GM18505 (cell line): ENCODE measurements at regions not wholly inside any gene's neighbourhood (a gene's known extent, or its start where the extent isn't known, plus 50 kb on each side); places are given as distances from the start of the nearest gene placed in this dataset.

Source experiments
- ATAC-seq: cut with Tn5 transposase; IDR thresholded peaks from one replicate; pipeline ENCODE4 v1.9.1; 2021; ENCODE audit not compliant: unreplicated experiment
- POLR2A ChIP-seq: IDR thresholded peaks from 4 replicates; pipeline ENCODE4 v1.6.1; 2011; ENCODE audit warnings: borderline replicate concordance; ENCODE audit not compliant: insufficient read depth, insufficient read length; ENCODE audit errors: extremely low read depth

DNA sequence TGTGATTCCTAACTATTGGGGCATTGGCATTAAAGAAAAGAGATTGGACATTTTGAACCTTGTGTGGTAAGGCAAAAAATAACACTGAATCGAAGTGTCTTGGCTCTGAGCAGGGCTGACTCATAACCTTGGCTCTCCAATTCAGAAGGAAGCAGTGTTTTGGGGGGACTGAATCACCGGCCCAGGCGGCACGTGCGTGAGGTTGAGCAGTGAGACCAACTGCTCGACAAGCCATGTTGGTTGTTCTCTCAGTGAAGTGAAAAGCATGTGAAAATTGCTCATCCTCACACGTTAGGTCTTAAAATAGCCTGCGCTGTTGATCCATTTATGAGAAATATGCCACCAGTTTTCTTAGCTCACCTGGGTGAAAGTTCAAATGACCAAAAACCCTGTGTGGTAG lies 137.8 kb upstream of the SPACA1 start:
- no peak for TF ChIP-seq POLR2A
- ATAC-seq = no peak

DNA sequence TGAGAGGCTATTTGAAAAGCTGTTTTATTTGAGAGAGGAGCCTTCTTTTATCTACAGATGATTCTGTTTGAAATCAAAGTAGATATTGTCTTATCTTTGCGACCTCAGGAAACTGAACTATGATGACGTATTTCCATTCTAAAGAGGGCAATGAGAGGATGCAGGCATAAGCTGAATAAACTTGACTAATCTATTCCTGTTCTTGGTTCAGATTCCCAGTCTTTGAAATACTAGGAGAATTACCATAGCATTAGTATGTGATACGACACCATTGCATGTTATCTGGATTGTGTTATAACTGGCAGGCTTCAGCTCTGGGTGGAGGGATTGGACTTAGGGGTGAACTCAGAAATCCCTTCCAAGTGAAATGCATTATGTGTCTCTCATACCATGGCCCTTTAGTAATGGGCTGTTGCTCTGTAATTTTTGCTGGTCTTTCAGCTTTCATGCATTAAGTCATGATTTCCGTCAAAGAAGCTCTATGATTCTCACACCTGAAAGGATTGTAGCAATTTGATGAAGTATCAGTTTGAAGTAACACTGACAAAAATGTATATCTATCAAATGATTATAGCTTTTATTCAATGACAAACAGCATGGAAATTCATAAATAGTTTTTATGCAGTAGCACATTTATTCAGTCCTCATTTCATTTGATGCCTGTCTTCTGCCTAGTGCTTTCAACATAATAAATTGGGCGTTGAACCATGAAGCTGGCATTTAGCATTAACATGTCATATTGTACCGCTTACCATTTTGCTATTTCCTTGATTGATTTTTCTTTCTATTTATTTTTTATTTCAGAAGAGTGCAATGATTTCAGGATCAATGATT lies 138.4 kb upstream of the SPACA1 start:
- ATAC-seq = no peak
- TF ChIP-seq POLR2A = no peak

DNA sequence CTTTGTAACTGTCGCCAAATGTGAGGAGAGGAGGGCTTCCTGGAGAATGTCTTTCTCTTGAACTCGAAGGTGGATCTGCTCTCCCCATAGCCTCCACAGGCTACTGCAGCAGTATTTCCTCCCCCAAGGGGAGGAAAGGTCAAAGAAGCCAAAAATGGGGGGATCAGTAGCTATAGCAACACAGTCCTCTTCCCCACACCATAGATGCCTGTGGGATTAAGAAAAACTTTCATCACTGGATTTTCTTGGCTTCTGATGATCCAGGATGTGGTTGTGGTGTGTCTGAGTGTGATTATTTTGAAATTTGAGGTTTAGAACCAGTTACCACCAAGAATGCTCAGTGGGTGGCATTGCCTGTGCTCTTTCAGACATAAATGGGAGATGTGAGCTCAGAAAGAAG lies 140.1 kb upstream of the SPACA1 start:
- no peak for TF ChIP-seq POLR2A

DNA sequence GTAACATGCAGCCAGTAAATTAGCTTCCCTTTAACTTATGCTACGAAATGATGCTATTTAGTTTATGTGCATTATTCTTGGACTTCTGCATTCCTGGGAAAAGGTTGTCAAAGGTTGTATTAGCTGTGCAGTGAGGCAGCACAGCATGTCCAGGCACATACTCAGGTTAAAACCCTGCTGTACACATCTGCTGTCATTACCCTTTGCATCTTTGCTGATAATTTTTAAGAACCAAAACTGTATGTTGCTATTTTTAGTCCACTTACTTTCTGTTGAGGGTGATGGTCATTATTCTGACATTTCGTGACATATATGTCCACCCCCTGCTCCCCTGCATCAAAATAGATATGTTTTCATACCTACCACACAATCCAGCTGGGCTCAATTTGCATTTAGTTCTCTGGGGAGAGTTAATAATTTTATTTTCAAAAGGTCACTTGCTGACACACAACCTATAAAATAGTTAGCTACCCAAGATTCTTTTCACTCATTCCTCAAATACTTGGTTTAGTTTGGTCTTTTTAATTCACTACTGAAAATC lies 142.5 kb upstream of the SPACA1 start:
- ATAC-seq = peak; percentile 81
- no peak for TF ChIP-seq POLR2A

More for the DNA sequence above, 140.1 kb upstream of the SPACA1 start:
- no peak for ATAC-seq

DNA sequence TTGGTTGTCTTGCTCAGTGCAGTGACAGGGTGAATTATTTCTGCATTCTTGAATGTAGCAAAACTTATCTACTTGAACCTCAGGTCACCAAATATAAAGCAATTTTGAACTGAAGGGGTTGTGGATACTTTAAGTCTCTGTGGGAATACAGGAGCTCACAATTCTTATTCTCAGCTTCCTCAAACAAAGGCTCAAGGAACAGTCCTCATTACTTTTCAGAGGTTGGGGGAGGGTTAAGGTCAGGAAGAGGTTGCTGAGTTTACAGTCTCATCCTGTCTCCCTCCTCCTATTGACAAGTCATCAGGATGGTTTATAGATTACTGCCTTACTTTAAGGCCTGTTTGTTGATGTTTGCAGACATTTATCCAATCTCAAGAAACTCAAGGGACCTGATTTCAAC lies 143.6 kb upstream of the SPACA1 start:
- ATAC-seq = no peak
- TF ChIP-seq POLR2A = no peak

DNA sequence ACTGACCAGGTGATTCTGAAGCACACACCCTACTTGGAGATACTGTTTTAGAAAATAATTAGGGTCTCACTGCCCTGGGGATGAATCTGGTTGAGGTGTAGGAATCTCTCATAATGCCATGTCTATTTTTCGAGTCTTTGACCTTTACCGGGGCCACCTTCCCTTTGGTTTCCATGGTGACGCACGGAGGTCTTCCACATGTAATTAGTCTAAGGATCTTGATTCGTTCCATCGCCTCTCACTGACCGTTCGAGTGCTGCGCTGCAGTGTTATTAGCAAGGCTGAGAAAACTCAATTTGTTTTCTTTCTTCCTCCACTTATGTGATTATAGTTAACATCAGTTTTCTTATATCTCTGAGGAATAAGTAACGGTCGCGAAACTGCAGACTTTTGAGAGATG lies 144.3 kb upstream of the SPACA1 start:
- no peak for ATAC-seq
- TF ChIP-seq POLR2A = no peak

DNA sequence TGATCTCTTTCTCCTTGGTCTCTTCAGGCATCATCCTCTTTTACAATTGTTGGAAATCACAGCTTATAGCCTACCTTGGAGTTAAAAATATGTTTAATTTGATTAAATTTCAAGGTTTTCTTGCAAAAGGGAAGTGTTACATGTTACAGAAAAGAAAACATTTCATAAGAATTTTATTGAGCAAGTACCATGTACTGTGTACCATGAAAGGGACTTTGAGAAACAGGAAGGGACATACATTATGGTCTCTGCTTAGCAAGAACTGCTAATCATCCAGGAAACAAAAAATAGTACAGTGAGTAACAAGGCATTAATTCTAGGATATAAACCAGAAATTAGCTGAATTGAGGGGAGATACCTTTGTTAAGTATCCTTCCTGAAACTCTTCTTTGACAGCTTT lies 145.3 kb upstream of the SPACA1 start:
- TF ChIP-seq POLR2A = no peak
- no peak for ATAC-seq

DNA sequence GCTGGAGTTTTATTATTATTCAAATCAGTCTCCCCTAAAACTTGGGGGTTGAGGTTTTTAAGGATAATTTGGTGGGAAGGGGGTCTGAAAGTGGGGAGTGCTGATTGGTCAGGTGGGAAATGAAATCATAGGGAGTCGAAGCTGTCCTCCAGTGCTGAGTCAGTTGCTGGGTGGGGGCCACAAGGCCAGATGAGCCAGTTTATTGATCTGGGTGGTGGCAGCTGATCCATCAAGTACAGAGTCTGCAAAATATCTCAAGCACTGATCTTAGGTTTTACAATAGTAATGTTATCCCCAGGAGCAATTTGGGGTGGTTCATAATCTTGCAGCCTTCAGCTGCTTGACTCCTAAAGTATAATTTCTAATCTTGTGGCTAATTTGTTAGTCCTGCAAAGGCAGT lies 146.0 kb upstream of the SPACA1 start:
- no peak for TF ChIP-seq POLR2A
- no peak for ATAC-seq

DNA sequence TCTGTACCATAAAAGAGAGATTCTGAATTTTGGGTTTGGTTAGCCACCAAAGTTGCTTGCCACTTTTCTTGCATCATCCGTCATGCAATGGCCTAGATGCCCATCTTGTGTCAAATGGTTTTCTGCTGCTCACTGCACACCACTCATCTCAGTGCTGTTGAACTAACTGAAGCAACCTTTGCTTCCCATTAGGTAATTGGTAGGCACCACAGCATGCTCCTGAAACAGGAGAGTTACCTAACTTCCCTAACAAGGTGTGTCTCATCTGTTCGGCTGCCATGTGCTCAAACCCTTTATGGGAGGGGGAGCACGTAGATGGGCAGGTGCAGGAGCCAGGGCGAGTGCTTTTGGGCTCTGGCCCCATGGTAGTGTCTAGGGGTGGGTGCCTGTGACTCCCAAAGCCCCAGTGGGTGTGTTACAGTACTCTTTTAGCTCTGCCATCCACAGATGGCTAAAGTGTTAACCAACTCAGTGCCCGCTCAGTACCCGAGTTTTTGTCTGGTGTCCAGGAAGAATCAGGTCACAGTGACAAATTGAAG lies 147.4 kb upstream of the SPACA1 start:
- no peak for TF ChIP-seq POLR2A
- no peak for ATAC-seq

DNA sequence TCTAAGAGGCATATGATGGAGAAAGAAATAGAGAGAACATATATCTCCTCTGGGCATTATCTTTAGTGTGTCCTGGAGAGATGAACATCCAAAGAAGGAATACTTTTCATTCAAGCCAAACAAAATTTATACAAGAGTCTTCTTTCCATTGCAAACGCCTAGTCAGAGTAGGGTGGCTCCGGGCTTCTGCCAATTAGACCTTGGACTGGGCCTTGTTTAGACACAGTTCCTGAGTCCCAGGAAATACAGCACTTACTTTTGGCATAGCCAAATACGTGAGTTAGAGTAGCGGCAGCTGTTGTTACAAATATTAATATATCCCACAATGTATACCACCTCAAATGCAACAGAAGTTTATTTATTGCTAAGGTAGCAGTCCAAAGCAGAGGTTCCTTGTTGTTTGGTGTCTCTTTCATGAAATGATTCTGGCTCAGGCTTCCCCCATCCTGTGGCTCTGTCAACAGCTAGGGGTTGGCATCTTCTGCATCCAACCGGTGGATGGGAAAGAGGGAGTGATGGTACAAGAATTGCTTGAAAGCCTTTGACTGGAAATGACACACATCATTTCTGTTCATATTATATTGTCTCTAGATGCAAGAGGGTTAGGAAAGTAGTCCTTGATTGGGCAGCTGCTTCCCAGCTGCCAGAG lies 148.0 kb upstream of the SPACA1 start:
- TF ChIP-seq POLR2A = no peak
- no peak for ATAC-seq

DNA sequence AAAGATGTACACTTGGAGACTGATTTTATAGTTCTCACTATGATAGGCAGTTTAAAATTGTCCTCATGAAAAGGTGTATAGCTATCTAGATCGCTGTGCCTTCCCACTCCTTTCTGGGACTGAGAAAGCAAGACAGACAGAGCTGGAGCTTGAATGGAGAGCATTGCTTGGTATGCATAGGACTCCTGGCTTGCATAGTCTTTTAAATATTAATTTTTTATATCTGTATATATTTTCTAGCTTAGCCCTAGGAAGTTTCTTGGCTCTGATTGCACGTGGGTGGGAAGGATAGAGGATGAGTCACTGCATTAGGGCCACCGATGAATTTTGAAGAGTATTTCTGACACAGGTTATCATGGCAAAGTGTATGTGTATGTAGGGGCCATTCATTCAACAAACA lies 150.0 kb upstream of the SPACA1 start:
- ATAC-seq = no peak
- no peak for TF ChIP-seq POLR2A

DNA sequence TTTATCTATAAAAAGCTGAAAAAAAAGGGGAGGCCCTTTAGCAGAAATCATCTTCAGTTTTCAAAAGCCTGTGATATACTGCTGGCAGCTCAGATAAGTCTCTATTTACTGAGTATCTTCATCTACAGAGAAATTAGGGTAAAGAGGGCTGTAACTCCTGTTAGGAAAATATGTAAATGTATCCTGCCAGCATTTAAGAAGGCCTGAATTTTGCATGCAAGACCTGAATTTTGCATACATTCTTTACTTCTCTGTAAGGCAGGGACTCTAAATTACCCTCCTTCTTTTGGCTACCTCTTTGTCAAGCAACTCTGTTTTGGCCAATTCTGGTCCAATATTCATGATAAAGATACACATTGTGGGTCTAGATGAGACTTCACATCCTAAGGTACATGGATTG lies 150.6 kb upstream of the SPACA1 start:
- no peak for ATAC-seq
- TF ChIP-seq POLR2A = no peak

DNA sequence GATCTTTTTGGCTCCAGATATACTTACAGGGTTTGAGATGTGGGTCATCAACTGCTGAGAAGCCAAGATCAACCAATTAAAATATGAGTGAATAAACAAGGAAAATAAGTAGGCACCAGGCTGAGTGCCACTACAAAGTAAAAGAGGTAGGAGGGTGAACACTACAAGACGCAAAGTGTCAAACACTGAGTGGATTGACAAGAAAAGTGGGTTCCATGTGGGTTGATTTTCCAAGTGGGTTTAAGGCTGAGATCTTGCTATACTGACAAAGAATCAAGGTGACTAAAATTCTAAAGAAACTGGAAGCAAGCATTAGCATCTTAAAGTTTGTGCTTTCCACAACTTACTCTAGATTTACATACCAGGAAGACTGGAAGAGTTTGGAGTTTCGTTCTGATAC lies 160.4 kb upstream of the SPACA1 start:
- TF ChIP-seq POLR2A = no peak
- no peak for ATAC-seq

DNA sequence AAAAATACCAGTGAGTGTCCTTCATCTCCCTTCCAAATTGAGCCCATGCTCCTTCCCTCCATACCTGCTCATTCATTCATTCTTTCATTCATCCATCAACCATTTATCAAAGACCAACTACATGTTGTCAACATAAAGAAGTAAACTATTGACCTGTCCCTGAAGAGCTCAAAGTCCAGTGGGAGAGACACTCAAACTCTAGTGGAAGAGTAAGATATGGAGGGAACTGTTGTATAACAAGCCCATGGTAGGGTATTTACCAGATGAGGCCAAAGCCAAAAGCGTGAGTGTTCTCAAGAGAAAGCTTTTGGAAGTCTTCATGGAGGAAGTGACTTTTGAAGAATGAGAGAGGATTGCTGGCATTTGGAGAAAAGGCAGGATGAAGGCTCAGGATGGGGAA lies 163.4 kb upstream of the SPACA1 start:
- no peak for TF ChIP-seq POLR2A
- ATAC-seq = no peak
